Lower lobe of right lung (tissue), 2 donors: ENCODE measurements at regions not wholly inside any gene's neighbourhood (a gene's known extent, or its start where the extent isn't known, plus 50 kb on each side); places are given as distances from the start of the nearest gene placed in this dataset.

Experiments
- ATAC-seq, 2 donors: fragments of 200-7000 bp; cut with Tn5 transposase; one replicate each; pipeline ENCODE4 v1.9.1; 2020 to 2022; ENCODE audit warnings: mild to moderate bottlenecking in 2 of 2, moderate library complexity in 2 of 2
- DNase-seq: peaks from one replicate; pipeline ENCODE4 v3.0.0-alpha.2; 2020
- H3K27ac ChIP-seq: fragments of 200-600 bp; one replicate; pipeline ENCODE4 v1.8.0; 2022
- H3K27me3 ChIP-seq: fragments of 200-600 bp; one replicate; pipeline ENCODE4 v1.8.0; 2022; ENCODE audit warnings: low read depth
- H3K36me3 ChIP-seq: fragments of 200-600 bp; one replicate; pipeline ENCODE4 v1.8.0; 2022; ENCODE audit warnings: mild to moderate bottlenecking
- H3K4me1 ChIP-seq: fragments of 200-600 bp; one replicate; pipeline ENCODE4 v1.8.0; 2022
- H3K4me3 ChIP-seq: fragments of 200-600 bp; one replicate; pipeline ENCODE4 v1.8.0; 2022; ENCODE audit warnings: mild to moderate bottlenecking
- H3K9me3 ChIP-seq: fragments of 200-600 bp; one replicate; pipeline ENCODE4 v1.8.0; 2022
- intact Hi-C: fragments of 100-400 bp; cut with DNase I; formaldehyde crosslinking; loops from one replicate; pipeline ENCODE4 v1.11.0; 2022
- TF ChIP-seq, protein P1 (sequence below): fragments of 200-600 bp; IDR thresholded peaks from one replicate; pipeline ENCODE4 v1.8.0; 2022; ENCODE audit warnings: antibody characterized with exemption, mild to moderate bottlenecking
- donor health status: DM: no; HTN: yes; CAD: no; lungs with severe emphysema.

GRCh38 chr4:32290102-32290501, 1569.9 kb downstream of the PCDH7 start:
- ATAC-seq = no peak
- intact Hi-C loops = no loop called here
- H3K4me1 ChIP-seq = no peaks in the 10 kb centered on the region
- no peaks in the 10 kb centered on the region for H3K36me3 ChIP-seq
- no peak for DNase-seq
- TF ChIP-seq, protein P1, sequence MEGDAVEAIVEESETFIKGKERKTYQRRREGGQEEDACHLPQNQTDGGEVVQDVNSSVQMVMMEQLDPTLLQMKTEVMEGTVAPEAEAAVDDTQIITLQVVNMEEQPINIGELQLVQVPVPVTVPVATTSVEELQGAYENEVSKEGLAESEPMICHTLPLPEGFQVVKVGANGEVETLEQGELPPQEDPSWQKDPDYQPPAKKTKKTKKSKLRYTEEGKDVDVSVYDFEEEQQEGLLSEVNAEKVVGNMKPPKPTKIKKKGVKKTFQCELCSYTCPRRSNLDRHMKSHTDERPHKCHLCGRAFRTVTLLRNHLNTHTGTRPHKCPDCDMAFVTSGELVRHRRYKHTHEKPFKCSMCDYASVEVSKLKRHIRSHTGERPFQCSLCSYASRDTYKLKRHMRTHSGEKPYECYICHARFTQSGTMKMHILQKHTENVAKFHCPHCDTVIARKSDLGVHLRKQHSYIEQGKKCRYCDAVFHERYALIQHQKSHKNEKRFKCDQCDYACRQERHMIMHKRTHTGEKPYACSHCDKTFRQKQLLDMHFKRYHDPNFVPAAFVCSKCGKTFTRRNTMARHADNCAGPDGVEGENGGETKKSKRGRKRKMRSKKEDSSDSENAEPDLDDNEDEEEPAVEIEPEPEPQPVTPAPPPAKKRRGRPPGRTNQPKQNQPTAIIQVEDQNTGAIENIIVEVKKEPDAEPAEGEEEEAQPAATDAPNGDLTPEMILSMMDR = no peak
- H3K27me3 ChIP-seq = no peaks in the 10 kb centered on the region
- no peak overlapping the region for H3K27ac ChIP-seq
- no peak overlapping the region for H3K4me3 ChIP-seq
- peaks cover 7% of the 10 kb centered on the region for H3K9me3 ChIP-seq

DNA sequence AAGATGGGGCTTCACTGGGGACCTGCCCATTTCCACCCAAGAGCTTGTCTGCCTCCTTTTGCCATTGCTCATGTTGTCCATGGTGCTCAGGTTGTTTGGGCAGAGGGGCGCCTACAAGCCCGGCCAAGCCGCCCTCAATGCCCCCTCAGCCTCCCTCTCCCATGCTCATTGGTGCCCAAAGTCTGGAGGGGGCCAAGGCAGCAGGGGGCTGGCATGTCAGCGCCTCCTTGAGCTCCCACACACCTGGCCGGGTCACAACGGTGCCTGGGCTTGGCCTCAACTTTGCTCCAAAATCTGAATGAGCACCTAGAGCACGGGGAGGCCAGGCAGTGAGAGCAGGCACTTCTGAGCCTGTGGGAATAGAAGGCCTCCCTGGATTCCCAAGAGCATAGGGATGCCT, 1598.8 kb downstream of the PCDH7 start:
- H3K27ac ChIP-seq = no peak overlapping the region
- no peaks in the 10 kb centered on the region for H3K27me3 ChIP-seq
- H3K4me3 ChIP-seq = no peak overlapping the region
- no peak for ATAC-seq
- no peaks in the 10 kb centered on the region for H3K4me1 ChIP-seq
- intact Hi-C loops = no loop called here
- no peak for DNase-seq
- no peaks in the 10 kb centered on the region for H3K36me3 ChIP-seq
- TF ChIP-seq, protein P1 = no peak
- no peaks in the 10 kb centered on the region for H3K9me3 ChIP-seq

- intact Hi-C loops = no loop called here
- Histone ChIP-seq H3K9me3 (no peaks in the 10 kb centered on the region), H3K27me3 (no peaks in the 10 kb centered on the region), H3K27ac (no peak overlapping the region), H3K4me1 (no peaks in the 10 kb centered on the region), H3K36me3 (no peaks in the 10 kb centered on the region), H3K4me3 (no peak overlapping the region)
- DNase-seq (no peak), ATAC-seq (no peak)
- TF ChIP-seq, protein P1 = no peak
Observed at GRCh38 chr4:32321421-32321820, 1601.3 kb downstream of the PCDH7 start.

- intact Hi-C loops = no loop called here
- Histone ChIP-seq H3K9me3 (no peaks in the 10 kb centered on the region), H3K4me1 (no peaks in the 10 kb centered on the region), H3K36me3 (no peaks in the 10 kb centered on the region), H3K27me3 (no peaks in the 10 kb centered on the region), H3K4me3 (no peak overlapping the region), H3K27ac (no peak overlapping the region)
- DNase-seq (no peak), ATAC-seq (no peak)
- TF ChIP-seq, protein P1 = no peak
Observed at GRCh38 chr4:32334759-32335158, 1614.6 kb downstream of the PCDH7 start.

DNA sequence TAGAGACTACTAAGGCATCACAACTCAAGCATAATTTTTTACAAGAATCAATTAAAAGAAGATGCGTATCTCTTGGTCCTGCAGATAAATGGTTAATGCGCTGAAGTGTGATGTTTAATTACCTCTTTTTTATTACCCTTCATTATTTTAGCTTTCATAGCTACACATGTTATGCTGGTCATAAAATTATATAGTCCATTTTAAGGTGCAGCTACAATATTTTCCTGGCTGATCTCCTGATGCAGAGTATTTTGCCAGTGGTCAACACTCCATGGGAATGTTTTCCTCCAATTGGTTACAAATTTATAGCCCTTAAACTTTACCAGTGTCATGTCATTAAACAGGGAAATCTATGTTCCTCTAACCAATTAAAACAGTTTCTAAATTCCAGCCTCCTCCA, 1617.2 kb downstream of the PCDH7 start:
- Histone ChIP-seq H3K27ac (no peak overlapping the region), H3K36me3 (no peaks in the 10 kb centered on the region), H3K4me3 (no peak overlapping the region), H3K4me1 (no peaks in the 10 kb centered on the region), H3K27me3 (no peaks in the 10 kb centered on the region), H3K9me3 (no peaks in the 10 kb centered on the region)
- TF ChIP-seq, protein P1 = no peak
- ATAC-seq (no peak), DNase-seq (no peak)
- intact Hi-C loops = no loop called here

GRCh38 chr4:32340591-32340990, 1620.4 kb downstream of the PCDH7 start:
- ATAC-seq = no peak
- Histone ChIP-seq H3K27ac (no peak overlapping the region), H3K27me3 (no peaks in the 10 kb centered on the region), H3K4me3 (no peak overlapping the region), H3K4me1 (no peaks in the 10 kb centered on the region), H3K9me3 (no peaks in the 10 kb centered on the region), H3K36me3 (no peaks in the 10 kb centered on the region)
- DNase-seq = no peak
- intact Hi-C loops = no loop called here
- TF ChIP-seq, protein P1 = no peak
